Ovary (tissue), 7 donors: ENCODE measurements at regions not wholly inside any gene's neighbourhood (a gene's known extent, or its start where the extent isn't known, plus 50 kb on each side); places are given as distances from the start of the nearest gene placed in this dataset.

ENCODE experiments used
- DNase-seq, 5 donors: peaks; one replicate each; pipeline ENCODE4 v3.0.0-alpha.2; 2019 to 2020
- H3K27ac ChIP-seq, 2 donors: fragments of 200-600 bp; one replicate each; pipeline versions ENCODE4 v1.5.1 to v1.8.0; 2019 to 2022
- H3K27me3 ChIP-seq: fragments of 200-600 bp; one replicate; pipeline ENCODE4 v1.8.0; 2022
- H3K36me3 ChIP-seq: fragments of 200-600 bp; sonication (generic); one replicate; pipeline ENCODE4 v1.5.1; 2019
- H3K4me1 ChIP-seq: one replicate; pipeline ENCODE4 v1.8.1; 2013; ENCODE audit warnings: mild to moderate bottlenecking, moderate library complexity; ENCODE audit not compliant: insufficient read depth
- H3K4me3 ChIP-seq: fragments of 200-600 bp; sonication (generic); one replicate; pipeline ENCODE4 v1.5.1; 2017
- H3K9me3 ChIP-seq, 2 donors: fragments of 200-600 bp in 1 of 2; sonication (generic) in 1 of 2; one replicate each; pipeline versions ENCODE4 v1.5.1 to v1.8.1; 2013 to 2019; ENCODE audit warnings: mild to moderate bottlenecking in 1 of 2, moderate library complexity in 1 of 2
- EP300 ChIP-seq: sonication (generic); formaldehyde crosslinking; IDR thresholded peaks from one replicate; pipeline ENCODE4 v1.6.1; 2017; ENCODE audit warnings: antibody characterized with exemption
- POLR2A ChIP-seq: fragments of 450-650 bp; IDR thresholded peaks from one replicate; pipeline ENCODE4 v1.6.1; 2017; ENCODE audit warnings: antibody characterized with exemption, mild to moderate bottlenecking, moderate library complexity
- WGBS, 3 donors: extraction: QIAGEN DNeasy Blood & Tissue Kit in 1 of 3; methylation state at CpG; one replicate each; pipeline versions ENCODE4 v1.1.5 to v1.1.7; 2013 to 2017; 5-methylcytosine and 5-hydroxymethylcytosine counted together
- intact Hi-C, 4 donors: fragments of 100-400 bp; cut with DNase I; formaldehyde crosslinking; loops; one replicate each; pipeline versions ENCODE4 v1.11.0 to v1.15.1; 2022 to 2023
- TF ChIP-seq, protein P1 (sequence below), 3 donors: fragments of 450-650 bp in 2 of 3; fragments of 200-600 bp in 1 of 3; IDR thresholded peaks; one replicate each; pipeline versions ENCODE4 v1.5.1 to v1.8.0; 2016 to 2022; ENCODE audit warnings: antibody characterized with exemption in 3 of 3, mild to moderate bottlenecking in 1 of 3
- donor health status: DM: no; HTN: no; CAD: no; lungs with moderate emphysema.
- donor health status: DM: no; HTN: no; CAD: no.
- donor health status: Bipolar disorder and iron deficiency.
- donor health status: DM: no; HTN: no; CAD: no.
- donor health status: DM: yes; HTN: yes; CAD: no.

DNA sequence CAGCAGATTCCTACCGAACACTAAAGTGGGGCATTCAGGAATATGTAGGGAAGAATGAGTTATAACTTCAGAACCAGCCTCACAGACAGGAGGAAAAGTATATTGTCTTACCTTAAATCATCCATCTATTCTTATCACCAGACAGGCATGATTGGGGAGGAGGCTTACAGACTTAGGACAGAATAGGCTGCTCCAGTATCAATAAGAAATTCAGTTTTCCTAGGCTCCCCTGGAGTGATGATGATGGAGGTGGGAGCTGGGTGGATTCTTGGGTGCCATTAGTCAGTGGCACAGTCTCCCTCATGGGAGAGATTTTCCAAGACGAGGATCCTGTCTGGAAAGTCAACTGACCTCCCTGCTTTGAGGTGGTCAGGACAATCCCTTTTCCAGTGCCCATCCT lies 225.0 kb downstream of the AASDHPPT start:
- Histone ChIP-seq H3K9me3 (peaks cover 0 to 3% of the 10 kb centered on the region in 2 donors), H3K4me1 (no peaks in the 10 kb centered on the region), H3K4me3 (no peak overlapping the region), H3K36me3 (no peaks in the 10 kb centered on the region), H3K27me3 (no peaks in the 10 kb centered on the region), H3K27ac (no peak overlapping the region)
- no peak for DNase-seq
- intact Hi-C loops: no loop called here
- 87 to 89% (median 89%) methylated on average over 2 of the region's 2 CpGs for WGBS, 3 donors
- TF ChIP-seq EP300: no peak
- TF ChIP-seq, protein P1, sequence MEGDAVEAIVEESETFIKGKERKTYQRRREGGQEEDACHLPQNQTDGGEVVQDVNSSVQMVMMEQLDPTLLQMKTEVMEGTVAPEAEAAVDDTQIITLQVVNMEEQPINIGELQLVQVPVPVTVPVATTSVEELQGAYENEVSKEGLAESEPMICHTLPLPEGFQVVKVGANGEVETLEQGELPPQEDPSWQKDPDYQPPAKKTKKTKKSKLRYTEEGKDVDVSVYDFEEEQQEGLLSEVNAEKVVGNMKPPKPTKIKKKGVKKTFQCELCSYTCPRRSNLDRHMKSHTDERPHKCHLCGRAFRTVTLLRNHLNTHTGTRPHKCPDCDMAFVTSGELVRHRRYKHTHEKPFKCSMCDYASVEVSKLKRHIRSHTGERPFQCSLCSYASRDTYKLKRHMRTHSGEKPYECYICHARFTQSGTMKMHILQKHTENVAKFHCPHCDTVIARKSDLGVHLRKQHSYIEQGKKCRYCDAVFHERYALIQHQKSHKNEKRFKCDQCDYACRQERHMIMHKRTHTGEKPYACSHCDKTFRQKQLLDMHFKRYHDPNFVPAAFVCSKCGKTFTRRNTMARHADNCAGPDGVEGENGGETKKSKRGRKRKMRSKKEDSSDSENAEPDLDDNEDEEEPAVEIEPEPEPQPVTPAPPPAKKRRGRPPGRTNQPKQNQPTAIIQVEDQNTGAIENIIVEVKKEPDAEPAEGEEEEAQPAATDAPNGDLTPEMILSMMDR (IDR thresholded peaks at IDR 0.05): no peak
- no peak for TF ChIP-seq POLR2A

DNA sequence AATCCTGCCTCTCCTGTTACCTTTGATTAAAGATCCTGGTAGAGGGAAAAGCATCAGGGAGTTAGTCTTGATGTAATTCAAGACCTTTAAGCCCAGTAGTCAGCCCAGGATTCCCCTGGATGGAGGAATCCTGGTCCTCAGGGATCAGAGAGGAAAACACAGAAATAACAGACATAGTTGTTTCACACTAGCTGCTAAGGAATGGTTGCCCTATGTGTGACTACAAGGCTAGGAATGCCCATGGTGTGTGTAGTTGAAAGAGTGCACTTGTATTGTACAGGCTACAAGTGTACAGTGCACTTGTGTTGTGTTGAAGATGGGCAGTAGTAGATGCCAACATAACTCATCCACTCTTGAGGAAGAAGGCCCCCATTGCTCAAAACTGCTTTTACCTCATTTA lies 226.8 kb downstream of the AASDHPPT start:
- TF ChIP-seq POLR2A: no peak
- TF ChIP-seq, protein P1 (IDR thresholded peaks at IDR 0.05): no peak
- no peak for TF ChIP-seq EP300
- Histone ChIP-seq H3K4me3 (no peak overlapping the region), H3K27ac (no peak overlapping the region), H3K36me3 (no peaks in the 10 kb centered on the region), H3K4me1 (no peaks in the 10 kb centered on the region), H3K27me3 (no peaks in the 10 kb centered on the region), H3K9me3 (peaks cover 0 to 3% of the 10 kb centered on the region in 2 donors)
- intact Hi-C loops: no loop called here
- no peak for DNase-seq

DNA sequence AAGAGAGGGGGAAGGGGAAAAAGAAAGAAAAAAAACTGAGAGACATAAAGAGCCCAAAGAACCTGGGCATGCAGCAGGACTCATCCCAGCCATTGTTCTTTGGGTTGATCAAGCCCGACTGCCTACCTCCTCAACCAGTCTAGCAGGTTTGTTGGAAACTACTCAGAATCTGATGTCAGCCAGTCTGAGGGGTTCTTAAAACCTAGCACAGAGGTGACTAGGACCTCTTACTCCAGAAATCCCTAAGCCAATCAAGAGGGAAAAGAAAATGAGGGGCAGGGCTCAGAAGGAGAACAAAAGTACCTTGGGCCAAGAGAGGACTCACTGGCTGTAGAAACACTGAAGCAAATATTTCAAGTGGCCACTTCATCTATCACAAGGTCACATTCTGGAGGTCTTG lies 228.0 kb downstream of the AASDHPPT start:
- H3K27me3 ChIP-seq: no peaks in the 10 kb centered on the region
- intact Hi-C loops: no loop called here
- 93 to 100% (median 100%) methylated on average over 1 of the region's 1 CpG for WGBS, 3 donors

DNA sequence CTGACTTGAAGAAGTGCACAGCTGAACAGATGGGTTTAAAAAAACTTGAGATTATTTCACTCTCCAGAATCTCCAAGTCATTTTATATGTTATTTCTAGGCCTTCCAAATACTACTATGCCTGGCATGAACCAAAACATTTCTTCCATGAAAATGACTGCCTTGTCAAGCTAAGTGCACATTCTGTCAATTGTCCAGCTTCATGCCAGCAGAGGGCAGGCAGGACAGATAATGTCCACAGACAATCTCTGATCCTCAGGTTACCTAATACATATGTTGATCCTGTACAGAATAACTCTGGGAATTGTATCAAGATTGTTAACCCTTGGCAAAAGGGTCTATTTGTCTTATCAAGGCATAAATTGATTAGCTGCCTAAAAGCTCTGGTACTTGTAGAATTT lies 229.5 kb downstream of the AASDHPPT start:
- no peaks in the 10 kb centered on the region for H3K36me3 ChIP-seq
- H3K4me1 ChIP-seq: no peaks in the 10 kb centered on the region
- H3K9me3 ChIP-seq: no peaks in the 10 kb centered on the region
- TF ChIP-seq, protein P1 (IDR thresholded peaks at IDR 0.05): no peak
- TF ChIP-seq EP300 (no peak), POLR2A (no peak)
- no peaks in the 10 kb centered on the region for H3K27me3 ChIP-seq
- H3K27ac ChIP-seq: no peak overlapping the region
- intact Hi-C loops: no loop called here
- no peak overlapping the region for H3K4me3 ChIP-seq
- no peak for DNase-seq

More for the DNA sequence above, 228.0 kb downstream of the AASDHPPT start:
- no peaks in the 10 kb centered on the region for H3K9me3 ChIP-seq
- H3K36me3 ChIP-seq: no peaks in the 10 kb centered on the region
- no peak for DNase-seq
- no peaks in the 10 kb centered on the region for H3K4me1 ChIP-seq
- TF ChIP-seq, protein P1 (IDR thresholded peaks at IDR 0.05): no peak
- TF ChIP-seq POLR2A: no peak
- TF ChIP-seq EP300: no peak
- no peak overlapping the region for H3K27ac ChIP-seq
- no peak overlapping the region for H3K4me3 ChIP-seq
